Choroid plexus epithelial cell (primary cell): ENCODE measurements at regions not wholly inside any gene's neighbourhood (a gene's known extent, or its start where the extent isn't known, plus 50 kb on each side); places are given as distances from the start of the nearest gene placed in this dataset.

ENCODE experiments used
- DNase-seq: peaks from one replicate; pipeline ENCODE4 v3.0.0-alpha.2; 2010; ENCODE audit warnings: low read depth
- H3K4me3 ChIP-seq: 2 replicates; pipeline ENCODE4 v1.5.1; 2011; ENCODE audit warnings: low read depth, mild to moderate bottlenecking, control low read depth, low read length, moderate library complexity
- CTCF ChIP-seq: conservative IDR thresholded peaks from 2 replicates; pipeline ENCODE4 v1.5.1; 2011; ENCODE audit warnings: low read depth, mild to moderate bottlenecking, control low read depth, inconsistent platforms, low read length, moderate library complexity

DNA sequence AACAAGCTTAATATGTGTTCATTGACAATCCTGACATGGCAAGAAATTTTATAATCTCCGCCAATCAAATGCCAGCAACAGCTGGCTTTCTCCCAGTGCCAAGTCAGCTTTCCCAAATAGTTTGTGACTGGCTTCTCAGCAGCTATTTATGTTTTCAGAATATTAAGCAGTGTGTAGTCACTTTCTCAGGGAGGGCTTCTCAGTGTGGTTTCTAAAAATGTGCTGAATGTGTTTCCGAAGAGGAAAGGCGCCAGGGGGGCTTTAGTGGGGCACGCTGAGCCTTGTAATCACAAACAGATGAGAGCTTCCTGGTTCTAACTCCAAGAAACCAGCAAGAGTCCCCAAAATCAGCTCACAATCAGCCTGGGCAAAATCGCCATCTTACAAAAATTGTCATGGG lies 258.7 kb upstream of the CPEB2 start:
- TF ChIP-seq CTCF = peak; percentile 2
- peak; percentile 81 for DNase-seq

GRCh38 chr4:14744346-14744745 lies 257.9 kb upstream of the CPEB2 start:
- no peak for TF ChIP-seq CTCF
- H3K4me3 ChIP-seq = no peak overlapping the region
- peak; percentile 66 for DNase-seq

More for the DNA sequence above, 258.7 kb upstream of the CPEB2 start:
- H3K4me3 ChIP-seq = no peak overlapping the region

DNA sequence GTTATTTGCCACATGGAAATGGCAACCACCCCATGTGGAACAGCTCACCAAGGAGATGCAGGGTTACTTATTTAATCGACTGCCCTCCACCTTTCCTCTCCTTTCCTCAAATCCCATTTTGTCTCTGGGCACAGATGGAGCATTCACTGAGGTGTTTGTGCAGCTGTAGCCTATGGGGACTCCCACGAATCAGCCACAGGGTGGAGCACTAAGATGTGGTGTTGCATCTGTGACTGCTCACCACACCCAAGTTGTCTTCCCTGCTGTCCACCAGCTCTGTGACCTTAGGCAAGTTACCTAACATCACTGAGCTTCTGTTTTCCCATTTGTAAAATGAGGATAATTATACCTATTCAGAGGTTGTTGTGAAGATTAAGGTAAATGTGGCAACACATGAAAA lies 252.4 kb upstream of the CPEB2 start:
- TF ChIP-seq CTCF = peak; percentile 67
- H3K4me3 ChIP-seq = no peak overlapping the region
- peak; percentile 68 for DNase-seq

DNA sequence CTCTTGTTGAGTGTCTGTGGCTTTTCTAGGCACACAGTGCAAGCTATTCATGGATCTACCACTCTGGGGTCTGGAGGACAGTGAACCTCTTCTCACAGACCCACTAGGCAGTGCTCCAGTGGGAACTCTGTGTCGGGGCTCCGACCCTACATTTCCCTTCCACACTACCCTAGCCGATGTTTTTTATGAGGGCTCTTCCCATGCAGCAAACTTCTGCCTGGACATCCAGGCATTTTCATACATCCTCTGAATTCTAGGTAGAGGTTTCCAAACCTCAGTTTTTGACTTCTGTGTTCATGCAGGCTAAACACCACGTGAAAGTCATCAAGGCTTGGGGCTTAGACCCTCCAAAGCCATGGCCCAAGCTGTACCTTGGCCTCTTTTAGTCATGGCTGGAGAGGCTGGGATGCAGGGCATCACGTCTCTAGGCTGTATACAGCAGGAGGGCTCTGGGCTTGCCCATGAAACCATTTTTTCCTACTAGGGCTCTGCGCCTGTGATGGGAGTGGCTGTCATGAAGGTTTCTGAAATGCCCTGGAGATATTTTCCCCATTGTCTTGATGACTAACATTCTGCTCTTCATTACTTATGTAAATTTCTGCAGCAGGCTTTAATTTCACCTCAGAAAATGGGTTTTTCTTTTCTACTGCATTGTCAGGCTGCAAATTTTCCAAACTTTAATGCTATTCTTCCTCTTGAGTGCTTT lies 249.8 kb upstream of the CPEB2 start:
- no peak for TF ChIP-seq CTCF
- DNase-seq = no peak
- no peak overlapping the region for H3K4me3 ChIP-seq

DNA sequence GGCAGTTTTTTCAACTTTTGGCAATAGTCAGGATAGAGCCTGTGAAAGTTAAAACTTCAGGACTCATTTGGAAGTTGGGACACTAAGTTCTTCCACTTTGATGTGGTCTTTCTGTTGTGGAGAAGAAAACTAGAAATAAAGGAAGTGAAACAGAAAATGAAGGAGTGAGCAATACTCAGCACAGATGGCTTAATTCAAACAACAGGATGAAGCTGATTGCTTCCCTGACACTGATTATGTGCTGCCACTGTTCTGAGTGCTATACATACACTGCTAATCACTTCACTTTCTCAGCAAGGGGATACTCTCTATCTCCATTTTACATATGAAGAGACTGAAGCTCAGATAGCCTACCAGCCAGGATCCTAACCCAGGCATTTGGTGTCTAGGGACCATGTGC lies 235.1 kb upstream of the CPEB2 start:
- no peak overlapping the region for H3K4me3 ChIP-seq
- TF ChIP-seq CTCF = no peak
- no peak for DNase-seq

GRCh38 chr4:14768449-14768848 lies 233.8 kb upstream of the CPEB2 start:
- no peak for TF ChIP-seq CTCF
- DNase-seq = no peak
- H3K4me3 ChIP-seq = no peak overlapping the region

DNA sequence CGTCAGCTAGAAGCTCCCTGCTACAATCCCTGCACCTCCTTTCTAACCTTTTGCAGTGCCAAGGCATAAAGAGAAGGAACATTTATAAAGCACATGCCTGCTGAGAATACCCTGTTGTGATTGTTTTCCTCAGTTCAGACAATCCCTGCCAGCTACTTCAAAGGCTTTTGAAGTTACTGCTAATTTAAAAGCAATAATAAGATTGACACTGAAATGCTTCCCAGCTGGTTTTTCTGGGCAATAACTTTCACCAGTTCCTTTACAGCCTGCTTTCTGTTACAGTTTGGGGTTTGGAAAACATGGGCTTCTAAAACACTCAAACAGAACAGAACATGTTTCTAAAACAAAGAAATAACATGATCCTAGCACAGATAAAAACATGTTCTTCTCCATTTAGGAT lies 232.3 kb upstream of the CPEB2 start:
- no peak for DNase-seq
- TF ChIP-seq CTCF = no peak
- no peak overlapping the region for H3K4me3 ChIP-seq
